ENCODE measurements at regions not wholly inside any gene's neighbourhood (a gene's known extent, or its start where the extent isn't known, plus 50 kb on each side); places are given as distances from the start of the nearest gene placed in this dataset.

DNA sequence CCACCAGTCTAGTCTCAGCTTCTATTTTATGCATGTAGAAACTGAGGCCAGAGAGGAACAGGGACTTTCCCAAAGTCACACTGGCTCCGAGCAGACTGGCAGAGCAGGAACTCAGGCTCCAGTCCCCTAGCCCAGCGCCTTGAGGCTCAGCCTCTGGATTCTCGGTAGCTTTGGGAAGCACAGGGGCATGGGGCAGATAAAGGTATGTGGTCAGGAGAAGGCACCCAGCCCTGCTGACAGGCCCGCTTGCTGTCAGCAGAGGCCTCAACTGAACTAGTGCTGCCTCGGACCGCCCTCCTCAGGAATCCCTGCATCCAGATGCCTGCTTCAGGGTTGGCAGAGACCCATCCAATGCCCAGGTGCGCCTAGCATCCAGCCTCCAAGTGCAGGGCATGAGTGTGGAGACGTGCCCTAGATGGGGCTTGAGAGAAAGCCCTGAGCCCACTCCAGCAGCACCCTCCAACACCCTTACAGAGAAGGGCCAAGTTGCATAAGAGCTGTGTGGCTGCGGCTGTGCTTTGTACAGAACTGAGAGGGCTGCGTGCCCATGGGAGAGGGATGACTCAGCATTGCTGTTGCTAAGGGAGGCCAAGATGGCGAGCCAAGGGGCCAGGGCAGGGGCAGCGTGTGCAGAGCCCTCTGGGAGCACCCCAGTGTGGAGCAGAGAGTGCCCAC lies 168.6 kb downstream of the MACROH2A1 start:
- TF ChIP-seq CTCF (IDR thresholded peaks at IDR 0.05) = no peak
- no peak for TF ChIP-seq POLR2A (IDR thresholded peaks at IDR 0.05)
